BJ (cell line): ENCODE measurements at regions not wholly inside any gene's neighbourhood (a gene's known extent, or its start where the extent isn't known, plus 50 kb on each side); places are given as distances from the start of the nearest gene placed in this dataset.

ENCODE experiments used
- CTCF ChIA-PET: fragments of 350-600 bp; formaldehyde crosslinking; extraction: SDS; loops from one replicate; lab custom pipeline; 2021; ENCODE audit warnings: antibody characterized with exemption, inconsistent platforms; lab: Yijun Ruan, JAX
- POLR2A ChIA-PET: fragments of 300-600 bp; sonication (Branson Sonifier 250); formaldehyde crosslinking; extraction: SDS; loops from one replicate; lab custom pipeline; 2021; ENCODE audit warnings: antibody characterized with exemption; lab: Charles Lee
- DNase-seq: peaks from one replicate; pipeline ENCODE4 v3.0.0-alpha.2; 2011; ENCODE audit warnings: low read depth
- H3K27me3 ChIP-seq: 2 replicates; pipeline ENCODE4 v1.6.0; 2011; ENCODE audit warnings: low read length; ENCODE audit not compliant: control insufficient read depth, insufficient read depth
- H3K36me3 ChIP-seq: 2 replicates; pipeline ENCODE4 v1.5.1; 2011; ENCODE audit warnings: low read length; ENCODE audit not compliant: control insufficient read depth, insufficient read depth
- H3K4me3 ChIP-seq: 2 replicates; pipeline ENCODE4 v1.5.1; 2011; ENCODE audit warnings: low read depth, mild to moderate bottlenecking, control low read depth, low read length
- CTCF ChIP-seq: IDR thresholded peaks from 2 replicates; pipeline ENCODE4 v1.5.1; 2011; ENCODE audit warnings: low read depth, mild to moderate bottlenecking, control low read depth, inconsistent platforms, low read length, moderate library complexity; ENCODE audit not compliant: insufficient read depth

GRCh38 chr15:70432924-70433495, 330.3 kb downstream of the UACA start:
- ChIA-PET POLR2A (no interaction called here), CTCF (interaction anchor here (1.0 kb wide), 1 partner anchor 31 kb away, joined by 4 read pairs; no protein-coding TSS in a partner anchor)
- no peak for TF ChIP-seq CTCF

GRCh38 chr15:70431854-70432253, 331.5 kb downstream of the UACA start:
- Histone ChIP-seq H3K4me3 (no peak overlapping the region), H3K36me3 (no peaks in the 10 kb centered on the region), H3K27me3 (peaks cover 9% of the 10 kb centered on the region)
- POLR2A ChIA-PET: no interaction called here
- no peak for TF ChIP-seq CTCF
- DNase-seq: no peak
- CTCF ChIA-PET: no interaction called here

More at GRCh38 chr15:70432924-70433495, 330.3 kb downstream of the UACA start:
- Histone ChIP-seq H3K4me3 (no peak overlapping the region), H3K36me3 (no peaks in the 10 kb centered on the region), H3K27me3 (peaks cover 11% of the 10 kb centered on the region)
- DNase-seq: no peak

- POLR2A ChIA-PET: no interaction called here
- Histone ChIP-seq H3K27me3 (peaks cover 8% of the 10 kb centered on the region), H3K4me3 (no peak overlapping the region)
These were observed 332.4 kb upstream of the TLE3 start for GRCh38 chr15:70430069-70430468.

GRCh38 chr15:70429056-70429722, 331.5 kb upstream of the TLE3 start:
- Histone ChIP-seq H3K27me3 (peaks cover 7% of the 10 kb centered on the region), H3K36me3 (no peaks in the 10 kb centered on the region), H3K4me3 (no peak overlapping the region)
- CTCF ChIA-PET: no interaction called here
- TF ChIP-seq CTCF: no peak
- DNase-seq: no peak
- POLR2A ChIA-PET: no interaction called here

More at GRCh38 chr15:70430069-70430468, 332.4 kb upstream of the TLE3 start:
- CTCF ChIA-PET: no interaction called here
- no peaks in the 10 kb centered on the region for H3K36me3 ChIP-seq
- no peak for TF ChIP-seq CTCF
- no peak for DNase-seq

GRCh38 chr15:70428211-70428822, 330.6 kb upstream of the TLE3 start:
- peaks cover 7% of the 10 kb centered on the region for H3K27me3 ChIP-seq
- POLR2A ChIA-PET: no interaction called here
- H3K4me3 ChIP-seq: no peak overlapping the region
- CTCF ChIA-PET: no interaction called here
- no peak for DNase-seq
- no peaks in the 10 kb centered on the region for H3K36me3 ChIP-seq
- TF ChIP-seq CTCF: no peak
